ENCODE measurements at regions not wholly inside any gene's neighbourhood (a gene's known extent, or its start where the extent isn't known, plus 50 kb on each side); places are given as distances from the start of the nearest gene placed in this dataset.

DNA sequence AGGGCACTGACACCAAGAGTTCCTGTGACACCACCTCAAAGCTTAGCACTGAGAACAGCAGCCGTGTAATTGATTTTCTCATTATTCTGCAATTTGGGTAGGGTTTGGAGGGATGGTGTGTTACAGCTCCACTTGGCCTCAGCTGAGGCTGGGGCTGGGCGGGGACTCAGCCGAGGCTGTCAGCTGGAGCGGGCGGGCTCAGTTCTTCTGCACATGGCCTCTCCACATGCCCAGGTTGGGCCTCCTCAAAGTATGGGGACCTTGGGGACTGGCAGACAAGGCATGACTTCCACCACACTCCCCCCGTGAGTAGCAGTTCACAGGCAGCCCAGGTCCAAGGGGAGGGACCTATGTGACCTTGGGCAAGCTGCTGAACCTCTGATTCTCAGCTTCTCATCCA lies 171.5 kb downstream of the IRF8 start:
- 60% methylated on average over 6 of the region's 6 CpGs for WGBS, 2 donors
- intact Hi-C loops (cut with DNase I; ENCODE audit: low total_unique reads): loop anchor here (5.0 kb wide), 1 partner anchor 447 kb away; no protein-coding TSS in a partner anchor
- DNase-seq (ENCODE audit: low spot score in 2 of 2): no peak
- TF ChIP-seq, protein P1, sequence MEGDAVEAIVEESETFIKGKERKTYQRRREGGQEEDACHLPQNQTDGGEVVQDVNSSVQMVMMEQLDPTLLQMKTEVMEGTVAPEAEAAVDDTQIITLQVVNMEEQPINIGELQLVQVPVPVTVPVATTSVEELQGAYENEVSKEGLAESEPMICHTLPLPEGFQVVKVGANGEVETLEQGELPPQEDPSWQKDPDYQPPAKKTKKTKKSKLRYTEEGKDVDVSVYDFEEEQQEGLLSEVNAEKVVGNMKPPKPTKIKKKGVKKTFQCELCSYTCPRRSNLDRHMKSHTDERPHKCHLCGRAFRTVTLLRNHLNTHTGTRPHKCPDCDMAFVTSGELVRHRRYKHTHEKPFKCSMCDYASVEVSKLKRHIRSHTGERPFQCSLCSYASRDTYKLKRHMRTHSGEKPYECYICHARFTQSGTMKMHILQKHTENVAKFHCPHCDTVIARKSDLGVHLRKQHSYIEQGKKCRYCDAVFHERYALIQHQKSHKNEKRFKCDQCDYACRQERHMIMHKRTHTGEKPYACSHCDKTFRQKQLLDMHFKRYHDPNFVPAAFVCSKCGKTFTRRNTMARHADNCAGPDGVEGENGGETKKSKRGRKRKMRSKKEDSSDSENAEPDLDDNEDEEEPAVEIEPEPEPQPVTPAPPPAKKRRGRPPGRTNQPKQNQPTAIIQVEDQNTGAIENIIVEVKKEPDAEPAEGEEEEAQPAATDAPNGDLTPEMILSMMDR (IDR thresholded peaks at IDR 0.05): no peak
- no peak for TF ChIP-seq POLR2A (IDR thresholded peaks at IDR 0.05)
- H3K4me3 ChIP-seq (ENCODE audit: low read depth, poor library complexity, severe bottlenecking): no peak overlapping the region

DNA sequence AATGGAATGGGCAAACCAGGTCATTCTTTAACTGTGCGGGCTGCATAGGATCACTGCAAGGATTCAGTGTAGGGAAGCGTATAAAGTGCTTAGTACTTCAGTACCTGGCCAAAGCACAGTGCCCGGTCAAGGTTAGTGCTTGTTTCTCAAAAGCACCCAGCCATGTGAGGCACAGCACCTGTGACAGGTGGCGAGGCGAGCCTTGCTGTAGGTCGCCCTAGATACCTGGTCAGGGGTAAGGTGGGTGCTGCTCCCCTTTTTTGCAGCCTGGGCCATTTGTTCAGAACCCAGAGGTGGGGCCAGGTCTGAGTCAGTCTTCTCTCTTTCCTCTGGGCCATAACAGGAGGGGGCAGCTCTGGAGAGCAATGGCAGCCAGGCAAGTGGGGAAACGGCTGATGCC lies 172.0 kb downstream of the IRF8 start:
- WGBS, 2 donors: 82 to 85% methylated on average over 7 of the region's 7 CpGs
- DNase-seq (ENCODE audit: low spot score in 2 of 2): no peak
- H3K4me3 ChIP-seq (ENCODE audit: low read depth, poor library complexity, severe bottlenecking): no peak overlapping the region
- intact Hi-C loops (cut with DNase I; ENCODE audit: low total_unique reads): loop anchor here (5.0 kb wide), 1 partner anchor 446 kb away; no protein-coding TSS in a partner anchor
- TF ChIP-seq POLR2A (IDR thresholded peaks at IDR 0.05): no peak
- TF ChIP-seq, protein P1 (IDR thresholded peaks at IDR 0.05): no peak

DNA sequence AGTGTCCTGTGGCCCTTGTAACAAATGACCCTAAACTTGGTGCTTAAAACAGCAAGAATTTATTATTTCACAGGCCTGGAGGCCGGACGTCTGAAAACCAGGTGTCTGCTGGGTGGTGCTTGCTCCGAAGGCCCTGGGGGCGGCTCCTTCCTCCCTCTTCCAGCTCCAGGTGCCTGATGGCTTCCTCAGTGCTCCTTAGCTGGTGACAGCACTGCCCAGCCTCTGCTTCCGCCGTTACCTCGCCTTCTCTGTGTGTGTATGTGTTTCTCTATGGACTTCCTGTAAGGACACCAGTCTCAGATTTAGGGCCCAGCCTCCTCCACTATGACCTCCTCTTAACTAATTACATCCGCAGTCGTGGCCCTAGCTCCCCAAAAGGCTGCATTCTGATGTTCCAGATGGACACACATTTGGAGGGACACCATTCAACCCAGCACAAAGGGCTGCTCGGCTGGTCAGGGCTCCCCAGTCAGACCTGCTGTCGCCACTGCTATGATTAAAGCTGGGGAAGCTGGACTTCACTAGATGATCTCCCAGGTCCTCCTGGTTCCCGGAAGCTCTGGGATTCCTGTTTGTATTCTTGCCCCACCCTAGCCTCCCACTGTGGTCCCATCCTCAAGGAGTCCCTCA lies 172.8 kb downstream of the IRF8 start:
- no peak overlapping the region for H3K4me3 ChIP-seq (ENCODE audit: low read depth, poor library complexity, severe bottlenecking)
- DNase-seq (ENCODE audit: low spot score in 2 of 2): no peak
- TF ChIP-seq, protein P1 (IDR thresholded peaks at IDR 0.05): no peak
- no peak for TF ChIP-seq POLR2A (IDR thresholded peaks at IDR 0.05)
- 68 to 78% methylated on average over 12 of the region's 12 CpGs for WGBS, 2 donors
- intact Hi-C loops (cut with DNase I; ENCODE audit: low total_unique reads): loop anchor here (5.0 kb wide), 1 partner anchor 446 kb away; no protein-coding TSS in a partner anchor

DNA sequence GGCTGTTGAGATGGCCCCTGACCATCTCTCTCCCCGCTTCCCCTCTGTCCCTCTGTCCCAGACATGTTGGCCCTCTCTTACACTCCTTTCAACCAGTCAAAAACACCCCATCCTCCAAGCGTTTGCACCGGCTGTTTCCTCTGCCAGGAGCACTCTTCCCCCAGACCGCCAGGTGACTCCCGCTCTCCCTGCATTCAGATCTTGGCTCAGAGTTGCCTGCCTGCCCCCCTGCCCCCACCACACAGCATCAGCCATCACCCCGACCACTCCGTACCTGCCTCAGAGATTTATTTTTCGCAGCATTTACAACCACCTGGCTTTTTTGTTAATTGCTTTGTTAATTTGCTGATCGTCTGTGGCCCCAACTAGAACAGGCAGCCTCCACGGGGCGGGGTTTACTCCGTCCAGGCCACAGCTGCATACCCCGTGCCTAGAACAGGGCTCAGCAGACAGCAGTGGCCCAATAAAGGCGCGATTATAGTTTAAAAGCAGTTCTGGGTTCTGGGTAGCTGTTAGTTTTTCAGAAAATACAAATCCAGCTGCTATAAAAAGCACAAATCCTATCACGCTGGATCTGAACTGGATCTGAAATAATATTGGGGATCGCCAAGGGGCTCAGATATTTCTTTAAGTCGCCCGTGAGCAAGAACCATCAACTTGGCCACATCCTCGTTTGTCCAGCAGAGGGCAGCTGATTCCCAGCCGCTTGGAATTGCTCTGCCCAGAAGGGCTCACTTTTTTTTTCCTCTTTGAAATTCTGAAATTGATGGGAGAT lies 173.6 kb downstream of the IRF8 start:
- WGBS, 2 donors: 43 to 45% methylated on average over 21 of the region's 21 CpGs
- intact Hi-C loops (cut with DNase I; ENCODE audit: low total_unique reads): loop anchor here (5.0 kb wide), 1 partner anchor 445 kb away; no protein-coding TSS in a partner anchor
- peak in 1 of 2 donors; percentile 41 for DNase-seq (ENCODE audit: low spot score in 2 of 2)
- TF ChIP-seq POLR2A (IDR thresholded peaks at IDR 0.05): no peak
- TF ChIP-seq, protein P1 (IDR thresholded peaks at IDR 0.05): no peak
- H3K4me3 ChIP-seq (ENCODE audit: low read depth, poor library complexity, severe bottlenecking): no peak overlapping the region

DNA sequence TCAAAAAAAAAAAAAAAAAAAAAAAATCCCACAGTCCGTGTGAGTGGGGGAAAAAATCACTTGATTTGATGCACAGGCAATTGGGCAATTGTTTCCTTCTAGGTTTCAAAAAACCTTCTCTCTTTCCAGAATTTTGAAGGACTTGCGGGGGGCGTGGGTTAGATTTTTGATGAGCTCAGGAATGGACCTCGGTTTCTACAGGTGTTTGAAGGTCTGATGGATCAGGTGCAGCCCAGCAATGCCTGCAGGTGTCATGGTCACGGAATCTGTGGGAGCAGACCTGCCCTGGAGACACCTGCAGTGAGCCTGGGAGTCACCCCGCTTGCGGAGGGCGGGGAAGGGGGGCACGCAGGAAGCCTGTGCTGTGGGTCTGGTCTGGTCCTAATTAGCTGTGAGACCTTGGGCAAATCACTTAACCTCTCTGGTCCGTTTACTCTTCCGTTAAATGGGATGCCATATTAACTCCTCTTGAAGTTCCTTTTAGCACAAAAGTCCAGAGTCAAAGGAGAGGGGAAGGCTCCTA lies 174.2 kb downstream of the IRF8 start:
- WGBS, 2 donors: 52 to 58% methylated on average over 11 of the region's 11 CpGs
- DNase-seq (ENCODE audit: low spot score in 2 of 2): no peak
- no peak overlapping the region for H3K4me3 ChIP-seq (ENCODE audit: low read depth, poor library complexity, severe bottlenecking)
- intact Hi-C loops (cut with DNase I; ENCODE audit: low total_unique reads): loop anchor here (5.0 kb wide), 1 partner anchor 444 kb away; no protein-coding TSS in a partner anchor
- TF ChIP-seq POLR2A (IDR thresholded peaks at IDR 0.05): no peak
- TF ChIP-seq, protein P1 (IDR thresholded peaks at IDR 0.05): no peak

All from lower leg skin (tissue), 4 donors.